Astrocyte of the spinal cord (primary cell): ENCODE measurements at regions not wholly inside any gene's neighbourhood (a gene's known extent, or its start where the extent isn't known, plus 50 kb on each side); places are given as distances from the start of the nearest gene placed in this dataset.

Experiments
- DNase-seq: peaks from one replicate; pipeline ENCODE4 v3.0.0; 2011; ENCODE audit warnings: low read depth, low spot score
- H3K4me3 ChIP-seq: 2 replicates; pipeline ENCODE4 v1.5.1; 2011; ENCODE audit warnings: low read depth, mild to moderate bottlenecking, low read length, moderate library complexity
- CTCF ChIP-seq: IDR thresholded peaks from 2 replicates; pipeline ENCODE4 v1.5.1; 2012; ENCODE audit warnings: low read depth, mild to moderate bottlenecking, low read length, inconsistent platforms
- in situ Hi-C: cut with HindIII; loops from 2 replicates; pipeline ENCODE4 v1.10.0; 2017; ENCODE audit warnings: low sequenced_read_pairs

DNA sequence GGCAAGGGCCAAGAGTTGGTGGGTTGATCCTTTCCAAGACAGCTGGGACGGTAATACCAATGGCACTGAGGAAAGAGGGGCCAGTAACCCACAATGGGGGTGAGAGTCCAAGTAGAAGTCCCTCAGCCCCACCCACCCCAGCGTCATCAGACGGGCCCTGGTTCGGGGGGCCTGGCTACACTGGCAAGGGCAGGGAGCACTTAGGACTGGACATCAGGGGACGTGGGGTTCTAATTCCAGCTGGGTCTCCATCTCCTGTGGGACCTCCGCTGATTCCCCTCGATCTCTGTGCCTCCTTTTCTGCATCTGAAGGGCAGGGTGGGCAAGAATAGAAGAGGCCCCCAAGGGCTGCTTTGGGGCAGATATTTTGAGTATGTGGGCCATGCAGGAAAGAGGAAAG is 53.5 kb upstream of the FCN1 start:
- no peak for TF ChIP-seq CTCF
- no peak overlapping the region for H3K4me3 ChIP-seq
- no peak for DNase-seq
- in situ Hi-C loops = no loop called here

- no peak for TF ChIP-seq CTCF
- in situ Hi-C loops = no loop called here
- no peak for DNase-seq
- H3K4me3 ChIP-seq = no peak overlapping the region
Measured at GRCh38 chr9:134971696-134972095, 54.0 kb upstream of the FCN1 start.

DNA sequence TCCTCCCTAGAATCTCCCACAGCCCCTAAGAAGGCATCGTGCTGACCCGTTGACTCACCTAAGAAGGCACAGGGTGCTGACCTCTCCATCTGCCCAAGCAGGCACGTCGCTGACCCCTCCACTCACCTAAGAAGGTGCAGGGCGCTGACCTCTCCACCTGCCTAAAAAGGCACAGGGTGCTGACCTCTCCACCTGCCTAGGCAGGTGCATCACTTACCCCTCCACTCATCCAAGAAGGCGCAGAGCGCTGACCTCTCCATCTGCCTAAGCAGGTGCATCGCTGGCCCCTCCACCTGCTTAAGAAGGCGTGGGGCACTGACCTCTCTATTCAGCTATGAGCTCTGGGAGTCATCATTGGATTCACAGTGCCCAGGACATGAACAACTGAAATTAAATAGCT is 54.4 kb upstream of the FCN1 start:
- no peak overlapping the region for H3K4me3 ChIP-seq
- TF ChIP-seq CTCF = no peak
- in situ Hi-C loops = no loop called here
- no peak for DNase-seq

GRCh38 chr9:134975253-134975652 is 57.5 kb upstream of the FCN1 start:
- TF ChIP-seq CTCF = no peak
- no peak for DNase-seq
- in situ Hi-C loops = no loop called here
- no peak overlapping the region for H3K4me3 ChIP-seq

- H3K4me3 ChIP-seq = no peak overlapping the region
- in situ Hi-C loops = no loop called here
- DNase-seq = no peak
- no peak for TF ChIP-seq CTCF
Measured at GRCh38 chr9:134976403-134976802, 58.7 kb upstream of the FCN1 start.

- no peak overlapping the region for H3K4me3 ChIP-seq
- TF ChIP-seq CTCF = no peak
- in situ Hi-C loops = no loop called here
- no peak for DNase-seq
Measured at GRCh38 chr9:134978272-134978671, 60.6 kb upstream of the FCN1 start.

- no peak for DNase-seq
- no peak overlapping the region for H3K4me3 ChIP-seq
- no peak for TF ChIP-seq CTCF
- in situ Hi-C loops = no loop called here
Measured at GRCh38 chr9:134980516-134980915, 62.8 kb upstream of the FCN1 start.
